GM21723 (cell line): ENCODE measurements at regions not wholly inside any gene's neighbourhood (a gene's known extent, or its start where the extent isn't known, plus 50 kb on each side); places are given as distances from the start of the nearest gene placed in this dataset.
"Not testable (repeated sequence)": the region's sequence is repeated elsewhere in the genome, so short reads cannot be mapped to it uniquely, and the experiment has no call there.

Experiments
- ATAC-seq: cut with Tn5 transposase; IDR thresholded peaks from one replicate; pipeline ENCODE4 v1.9.1; 2021; ENCODE audit warnings: mild to moderate bottlenecking, moderate library complexity; ENCODE audit not compliant: unreplicated experiment

DNA sequence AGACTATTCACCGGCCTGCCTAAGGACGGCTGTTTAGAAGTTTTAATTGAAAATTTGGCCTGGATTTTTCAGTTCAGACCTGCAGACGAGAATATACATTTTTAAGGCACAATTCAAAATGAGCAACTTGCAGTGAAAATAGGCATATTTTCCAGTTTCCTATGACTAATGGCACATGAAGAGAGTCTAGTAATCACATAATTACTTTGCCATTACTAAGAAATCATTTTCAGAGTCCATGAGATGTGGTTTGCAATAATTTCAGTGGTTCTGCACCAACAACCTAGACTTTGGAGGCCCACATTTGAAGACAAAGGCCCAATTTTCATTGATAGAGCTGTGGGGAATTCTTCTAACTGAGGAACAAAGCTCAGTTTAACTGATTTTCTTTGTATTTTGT is 205.3 kb downstream of the SOX2 start:
- no peak for ATAC-seq

DNA sequence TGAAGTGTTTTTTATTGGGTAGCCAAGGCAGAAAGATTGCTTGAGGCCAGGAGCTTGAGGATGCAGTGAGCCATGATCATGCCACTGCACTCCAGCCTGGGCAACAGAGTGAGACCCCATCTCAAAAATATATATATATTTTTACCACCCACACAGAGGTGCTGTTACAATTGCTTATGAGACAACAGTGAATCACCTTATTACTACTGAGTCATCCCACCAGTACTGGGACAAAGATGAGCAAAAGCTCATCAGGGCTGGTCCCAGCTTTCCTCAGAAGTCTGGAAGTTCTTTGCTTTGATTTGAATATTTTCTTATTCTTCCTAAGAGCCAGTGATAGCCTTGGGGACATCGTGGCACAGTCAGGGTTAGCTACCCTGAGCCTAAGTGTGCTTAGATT is 207.7 kb downstream of the SOX2 start:
- no peak for ATAC-seq

DNA sequence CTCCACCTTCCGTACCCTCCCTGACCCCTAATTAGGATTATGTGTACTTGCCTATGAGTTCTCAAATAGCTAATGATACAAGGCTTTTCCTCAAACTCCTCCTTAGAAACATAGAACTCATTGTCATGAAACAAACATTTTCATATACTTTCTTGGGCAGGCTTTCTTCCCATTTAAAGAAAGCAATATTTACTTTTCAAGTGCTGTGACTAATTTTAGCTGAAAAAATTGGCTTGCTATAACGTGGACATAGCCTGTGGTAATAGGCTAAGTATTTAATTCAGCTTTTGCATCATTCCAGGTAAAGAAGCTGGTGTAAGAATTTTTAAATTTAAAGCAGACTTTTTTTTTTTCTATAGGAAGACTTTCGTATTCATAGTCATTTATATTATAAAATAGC is 208.7 kb downstream of the SOX2 start:
- no peak for ATAC-seq

DNA sequence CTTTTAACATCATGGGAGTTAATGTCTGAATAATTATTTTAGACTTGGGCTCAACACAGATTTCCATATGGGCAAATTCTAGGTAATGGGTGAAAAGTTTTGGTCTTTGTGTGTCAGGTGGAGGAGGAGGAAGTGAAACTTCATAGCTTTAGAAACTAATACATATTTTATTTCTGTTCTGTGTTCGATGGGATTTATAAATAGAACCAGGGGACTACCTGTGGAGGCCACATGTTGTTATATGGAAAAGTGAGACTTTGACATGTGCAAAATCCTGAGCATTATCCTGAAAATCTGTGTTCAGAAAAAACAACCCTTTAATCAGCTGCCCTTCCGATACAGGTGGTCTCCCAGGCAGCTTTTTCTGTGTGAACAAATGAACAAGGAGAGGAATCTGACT is 209.5 kb downstream of the SOX2 start:
- peak; percentile 98 for ATAC-seq

DNA sequence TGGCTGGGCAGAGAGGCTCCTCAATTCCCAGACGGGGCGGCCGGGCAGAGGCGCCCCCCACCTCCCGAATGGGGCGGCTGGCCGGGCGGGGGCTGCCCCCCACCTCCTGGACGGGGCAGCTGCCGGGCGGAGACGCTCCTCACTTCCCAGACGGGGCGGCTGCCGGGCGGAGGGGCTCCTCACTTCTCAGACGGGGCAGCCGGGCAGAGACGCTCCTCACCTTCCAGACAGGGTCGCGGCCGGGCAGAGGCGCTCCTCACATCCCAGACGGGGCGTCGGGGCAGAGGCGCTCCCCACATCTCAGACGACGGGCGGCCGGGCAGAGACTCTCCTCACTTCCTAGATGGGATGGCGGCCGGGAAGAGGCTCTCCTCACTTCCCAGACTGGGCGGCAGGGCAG is 214.1 kb downstream of the SOX2 start:
- ATAC-seq, result not testable (repeated sequence)

DNA sequence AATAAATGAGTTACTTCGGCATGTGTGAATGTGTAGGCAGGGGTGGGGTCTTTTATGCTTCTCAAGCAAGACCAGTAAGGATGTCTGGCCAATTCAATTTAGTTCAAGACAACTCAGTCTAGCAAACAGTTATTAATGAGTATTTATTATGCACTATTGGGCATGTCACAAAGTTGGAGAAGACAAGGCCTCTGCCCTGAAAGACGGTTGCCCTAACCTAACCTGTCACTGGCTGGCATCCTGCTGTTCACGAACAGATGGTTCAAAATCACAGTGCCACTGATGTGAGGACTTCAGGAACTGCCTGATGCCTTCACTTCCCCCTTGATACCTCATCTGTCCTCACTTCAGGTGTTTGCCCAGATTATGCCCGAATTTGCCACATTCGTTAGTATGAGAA is 217.8 kb downstream of the SOX2 start:
- no peak for ATAC-seq

DNA sequence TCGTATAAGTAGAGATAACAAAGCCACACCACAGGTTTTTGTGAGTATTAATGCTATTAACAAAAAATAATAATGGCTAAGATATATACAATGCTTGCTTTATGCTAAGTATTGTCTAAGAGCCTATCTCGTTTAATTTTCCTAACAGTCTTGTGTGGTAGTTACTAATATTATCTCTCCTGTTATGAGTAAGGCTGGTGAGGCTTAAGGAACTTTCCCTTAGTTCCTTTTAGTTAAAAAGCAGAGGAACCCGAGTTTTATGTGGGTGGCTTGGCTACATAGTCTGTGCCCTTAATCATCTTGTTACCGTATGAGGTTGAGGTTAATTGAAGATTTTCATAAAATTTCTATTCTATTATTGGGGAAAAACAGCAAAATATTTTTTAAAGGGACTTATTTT is 218.4 kb downstream of the SOX2 start:
- ATAC-seq, result peak; percentile 34

DNA sequence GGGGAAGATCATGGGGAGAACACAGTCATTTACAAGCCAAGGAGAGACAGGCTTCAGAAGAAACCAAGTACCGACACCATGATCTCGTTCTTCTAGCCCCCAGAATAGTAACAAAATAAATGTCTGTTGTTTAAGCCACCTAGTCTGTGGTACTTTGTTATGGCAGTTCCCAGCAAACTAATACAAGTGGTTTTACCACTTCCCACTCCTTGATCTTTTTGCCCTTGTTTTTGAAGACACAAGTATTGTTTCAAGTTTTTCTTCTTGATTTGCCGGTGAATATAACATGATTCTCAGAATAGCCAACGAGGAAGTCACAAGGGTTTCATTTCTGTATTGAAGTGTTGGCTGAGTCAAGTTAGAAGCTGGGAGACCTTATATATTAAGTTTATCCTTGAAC is 220.3 kb downstream of the SOX2 start:
- peak; percentile 75 for ATAC-seq

DNA sequence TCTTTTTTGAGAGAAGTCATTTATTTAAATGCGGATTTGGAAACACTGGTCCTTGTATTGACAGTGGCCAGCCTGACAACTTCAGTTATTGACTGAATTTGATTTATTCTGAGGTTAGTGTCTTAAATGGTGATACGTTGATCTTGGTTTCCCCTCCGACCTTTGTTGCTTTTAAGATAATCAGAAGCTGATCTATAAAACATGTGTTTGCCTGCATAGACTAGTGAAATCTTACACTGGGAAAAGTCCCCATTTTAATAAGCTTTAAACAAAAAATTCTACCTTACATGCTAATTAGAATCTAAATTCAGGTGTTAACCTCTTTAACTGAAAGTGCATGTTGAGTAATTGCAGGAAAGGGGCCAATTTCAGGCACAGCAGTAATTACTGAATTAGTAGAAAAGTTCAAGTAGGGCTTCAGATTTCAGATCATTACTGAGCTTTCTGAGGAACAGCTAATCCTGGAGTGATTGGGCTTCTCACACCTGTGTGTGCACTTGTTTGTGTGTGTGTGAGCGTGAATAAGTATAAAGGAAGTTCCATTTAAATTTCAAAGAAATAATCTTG is 221.4 kb downstream of the SOX2 start:
- ATAC-seq, result peak; percentile 31

DNA sequence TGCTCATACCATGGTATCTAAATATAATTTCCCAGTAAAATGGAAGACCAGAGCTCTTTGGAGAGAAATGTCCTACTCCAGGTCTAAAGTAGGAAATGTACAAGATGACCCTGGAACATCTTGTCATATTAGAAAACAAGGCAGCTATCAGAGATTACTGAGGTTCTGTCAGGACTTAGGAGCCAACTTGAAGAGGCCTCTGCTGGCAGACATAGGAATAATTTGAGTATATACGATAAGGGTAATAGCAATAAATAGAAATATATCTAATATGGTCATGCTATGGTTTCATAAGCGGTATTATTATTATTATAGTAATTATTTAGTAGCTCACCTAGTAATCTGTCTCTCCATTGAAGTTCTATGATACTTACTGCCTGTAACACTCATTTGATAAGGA is 224.2 kb downstream of the SOX2 start:
- ATAC-seq, result no peak

DNA sequence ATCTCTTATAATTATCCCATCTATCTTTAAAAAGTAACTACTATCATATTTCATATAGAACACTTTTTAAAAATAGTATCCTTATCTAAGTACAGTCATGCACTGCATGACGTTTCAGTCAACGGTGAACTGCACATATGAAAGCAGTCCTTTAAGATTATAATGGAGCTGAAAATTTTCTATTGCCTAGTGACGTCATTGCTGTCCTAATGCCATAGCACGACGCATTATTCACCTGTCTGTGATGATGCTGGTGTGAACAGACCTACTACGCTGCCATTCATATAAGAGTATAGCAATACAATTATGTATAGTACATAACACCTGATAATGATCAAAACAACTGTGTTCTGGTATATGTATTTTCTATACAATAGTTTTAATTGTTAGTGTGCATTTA is 225.0 kb downstream of the SOX2 start:
- no peak for ATAC-seq

DNA sequence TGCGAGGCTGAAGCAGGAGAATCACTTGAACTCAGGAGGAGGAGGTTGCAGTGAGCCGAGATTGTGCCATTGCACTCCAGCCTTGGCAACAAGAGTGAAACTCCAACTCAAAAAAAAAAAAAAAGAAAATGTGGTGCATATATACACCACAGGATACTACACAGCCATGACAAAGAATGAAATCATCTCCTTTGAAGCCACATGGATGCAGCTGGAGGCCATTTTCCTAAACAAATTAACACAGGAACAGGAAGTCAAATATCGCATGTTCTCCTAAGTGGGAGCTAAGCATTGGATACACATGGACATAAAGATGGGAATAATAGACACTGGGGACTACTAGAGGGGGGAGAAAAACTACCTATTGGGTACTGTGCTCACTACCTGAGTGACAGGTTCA is 226.9 kb downstream of the SOX2 start:
- ATAC-seq, result not testable (repeated sequence)

DNA sequence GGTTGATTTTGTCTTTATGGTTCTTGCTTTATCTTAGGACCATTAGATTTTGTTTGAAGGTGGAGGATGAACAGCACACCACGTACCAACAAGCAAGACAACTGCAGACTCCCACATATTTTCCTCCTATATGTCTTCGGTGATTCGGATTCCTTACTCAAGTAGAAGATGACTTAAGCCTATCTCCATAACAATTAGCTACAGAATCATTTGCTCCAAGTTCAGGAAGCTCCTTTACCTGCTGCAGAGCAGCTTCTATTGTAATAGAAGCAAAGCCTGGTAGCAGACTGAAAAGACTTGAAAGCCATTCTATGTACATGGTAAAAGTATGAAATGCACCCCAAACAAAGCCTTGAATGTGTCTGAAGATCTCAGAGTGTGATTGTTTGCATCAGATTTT is 229.0 kb downstream of the SOX2 start:
- peak; percentile 13 for ATAC-seq

DNA sequence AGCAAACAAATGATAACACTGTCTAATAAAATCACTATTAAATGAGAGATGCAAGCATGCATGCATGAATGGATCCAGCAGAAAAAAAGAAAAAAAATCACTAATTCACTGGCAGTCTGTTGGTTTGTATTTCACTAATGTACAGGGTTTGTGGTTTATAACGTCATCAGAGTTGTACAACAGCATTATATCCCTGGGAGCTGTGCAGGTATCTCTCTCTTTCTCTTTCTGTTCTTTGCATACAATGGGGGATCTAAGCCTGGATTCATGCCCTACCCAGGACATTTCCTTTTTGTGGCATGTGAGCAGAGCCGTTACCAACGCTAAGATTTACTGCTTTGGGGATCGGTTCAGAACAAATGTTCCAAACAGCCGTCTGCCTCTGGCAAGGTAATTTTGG is 229.5 kb downstream of the SOX2 start:
- ATAC-seq, result peak; percentile 90

DNA sequence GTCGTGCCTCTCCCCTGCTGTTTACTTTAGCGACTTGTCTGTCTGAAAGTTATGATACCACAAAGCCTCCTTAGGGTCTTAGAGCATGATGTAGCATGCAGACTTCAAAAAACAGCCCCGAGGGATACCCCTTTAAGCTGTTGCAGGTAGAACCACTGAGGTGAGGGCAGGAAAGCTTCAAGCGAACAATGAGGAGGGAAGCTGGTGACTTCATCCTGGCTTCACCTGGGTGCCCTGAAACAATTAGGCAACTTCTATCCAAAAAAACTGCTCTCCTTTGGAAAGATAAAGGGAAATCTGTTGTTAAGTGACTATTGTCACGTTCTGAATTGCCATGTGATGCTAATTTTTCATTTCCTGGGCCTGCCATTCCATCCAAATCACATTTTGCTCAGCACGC is 231.6 kb downstream of the SOX2 start:
- no peak for ATAC-seq

DNA sequence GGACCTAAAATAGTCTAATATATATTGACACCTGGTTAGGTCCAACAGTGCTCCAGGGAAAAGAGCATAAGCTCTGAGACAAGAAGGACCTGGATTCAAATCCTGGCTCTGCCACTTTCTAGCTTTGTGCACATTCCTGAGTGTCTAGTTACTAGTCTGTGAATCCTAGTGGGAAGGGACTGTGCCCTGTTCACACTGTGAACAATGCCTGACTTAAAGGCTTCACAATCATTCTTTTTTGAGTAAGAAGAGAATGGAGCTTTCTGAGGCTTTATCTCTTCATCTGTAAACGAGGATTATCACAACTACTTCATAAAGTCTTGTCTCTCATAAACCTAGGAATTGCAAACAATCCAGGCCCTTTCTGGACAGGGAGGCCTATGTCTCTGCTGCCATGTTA is 235.9 kb downstream of the SOX2 start:
- ATAC-seq, result no peak

DNA sequence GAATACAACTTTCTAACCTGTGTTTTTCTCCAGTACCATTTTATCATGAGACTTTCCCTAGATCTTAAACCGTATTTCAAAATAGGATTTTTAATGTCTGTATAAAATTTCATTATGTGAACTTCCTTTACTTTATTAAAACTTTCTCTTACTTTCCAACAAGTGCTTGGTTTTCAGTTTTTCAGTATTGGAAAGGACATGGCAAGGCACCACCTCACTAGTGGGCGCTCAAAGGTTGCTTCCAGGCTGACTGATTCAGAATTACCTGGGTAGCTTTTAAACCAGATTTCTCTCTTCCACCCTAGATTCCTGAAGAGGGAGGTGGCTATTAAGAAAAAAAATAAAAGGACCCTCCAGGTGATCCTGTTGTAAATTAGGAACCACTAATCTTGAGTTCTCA is 236.6 kb downstream of the SOX2 start:
- ATAC-seq, result no peak

DNA sequence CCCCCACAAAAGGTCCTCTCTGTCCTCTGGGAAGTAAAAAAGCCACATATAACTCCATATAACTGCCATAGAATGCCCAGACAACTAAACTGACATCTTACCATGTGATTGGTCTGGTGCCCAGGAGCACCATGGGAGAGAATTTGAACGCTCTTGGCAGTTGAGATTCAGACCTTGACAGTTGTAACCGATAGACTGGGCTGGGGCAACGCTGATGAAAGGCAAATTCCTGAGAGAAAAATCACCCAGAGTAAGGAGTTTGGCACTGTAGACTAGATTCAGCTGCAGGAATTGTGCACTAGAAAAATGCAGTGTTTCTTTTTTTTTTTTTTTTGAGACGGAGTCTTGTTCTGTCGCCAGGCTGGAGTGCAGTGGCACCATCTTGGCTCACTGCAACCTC is 240.5 kb downstream of the SOX2 start:
- ATAC-seq, result no peak

DNA sequence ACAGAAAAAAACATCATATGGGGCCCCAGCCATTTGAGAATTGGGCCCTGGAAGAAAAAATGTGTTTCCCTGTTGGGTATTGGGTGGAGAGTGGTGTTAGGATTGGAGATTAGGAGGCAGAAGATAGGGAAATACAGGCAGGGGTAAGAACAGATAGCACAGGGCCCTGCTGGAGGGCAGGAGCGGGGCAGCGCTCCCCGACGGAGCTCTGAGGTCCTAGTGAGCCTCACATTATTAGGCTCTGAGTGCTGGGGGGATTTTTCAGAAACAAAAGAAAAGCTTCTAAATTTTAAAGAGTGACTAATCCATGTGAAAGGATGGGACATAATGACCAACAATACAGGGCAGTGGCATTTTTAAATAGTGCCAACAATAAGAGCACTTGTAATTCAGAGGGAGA is 241.2 kb downstream of the SOX2 start:
- ATAC-seq, result no peak

DNA sequence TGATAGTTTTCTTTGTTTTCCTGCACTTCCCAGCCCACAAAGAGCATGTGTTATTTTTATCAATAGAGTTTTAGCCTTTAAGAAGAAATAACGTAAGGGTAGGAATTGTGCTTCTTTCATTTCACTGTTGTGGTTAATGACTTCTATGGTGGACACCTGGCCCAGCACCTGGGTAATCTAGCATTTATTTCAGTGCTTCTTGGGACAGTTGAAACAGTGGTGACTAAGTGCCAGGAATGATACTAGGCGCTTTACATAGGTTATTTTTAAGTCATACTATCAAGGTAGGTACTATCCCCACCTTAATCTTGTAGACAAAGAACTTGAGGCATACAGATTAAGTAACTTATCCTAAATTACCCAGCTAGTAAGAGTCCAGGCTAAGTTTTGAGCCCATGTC is 243.8 kb downstream of the SOX2 start:
- peak; percentile 53 for ATAC-seq

DNA sequence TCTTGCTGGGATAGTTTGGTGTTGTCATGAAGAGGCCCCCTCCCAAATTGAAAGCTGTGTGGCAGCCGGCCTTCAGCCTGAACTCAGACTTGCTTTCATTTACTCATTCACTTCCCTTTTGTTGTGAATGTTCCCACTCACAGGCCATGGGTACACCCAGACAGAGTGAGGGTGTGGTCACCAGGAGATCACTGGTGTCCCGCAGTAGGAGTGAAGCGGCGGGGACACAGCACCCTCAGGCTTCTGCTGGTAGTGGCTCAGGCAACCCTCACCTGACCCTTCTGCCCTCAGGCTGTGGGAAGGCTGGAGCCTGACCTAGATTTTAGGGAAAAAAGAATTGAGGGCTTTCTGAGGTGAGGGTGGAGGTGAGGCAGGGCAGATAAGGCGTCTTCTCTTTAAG is 244.4 kb downstream of the SOX2 start:
- peak; percentile 48 for ATAC-seq

DNA sequence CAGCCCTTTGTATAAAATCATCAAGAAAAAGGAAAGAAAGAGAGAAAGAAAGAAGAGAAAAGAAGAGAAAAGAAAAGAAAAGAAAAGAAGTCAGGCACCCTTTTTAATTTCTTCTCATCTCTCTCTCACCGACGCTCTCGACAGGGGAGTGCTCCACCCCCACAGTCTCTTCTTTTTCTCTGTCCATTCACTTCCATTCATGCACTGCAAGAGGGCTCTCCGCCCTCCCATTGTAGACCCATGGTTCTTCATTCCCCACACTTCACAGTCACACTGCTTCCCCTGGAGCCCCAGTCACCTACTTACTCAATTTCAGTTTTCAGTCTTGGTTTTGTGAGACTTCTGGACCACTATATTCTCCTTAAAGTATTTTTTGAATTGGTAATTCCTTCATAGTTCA is 254.7 kb downstream of the SOX2 start:
- ATAC-seq, result no peak

DNA sequence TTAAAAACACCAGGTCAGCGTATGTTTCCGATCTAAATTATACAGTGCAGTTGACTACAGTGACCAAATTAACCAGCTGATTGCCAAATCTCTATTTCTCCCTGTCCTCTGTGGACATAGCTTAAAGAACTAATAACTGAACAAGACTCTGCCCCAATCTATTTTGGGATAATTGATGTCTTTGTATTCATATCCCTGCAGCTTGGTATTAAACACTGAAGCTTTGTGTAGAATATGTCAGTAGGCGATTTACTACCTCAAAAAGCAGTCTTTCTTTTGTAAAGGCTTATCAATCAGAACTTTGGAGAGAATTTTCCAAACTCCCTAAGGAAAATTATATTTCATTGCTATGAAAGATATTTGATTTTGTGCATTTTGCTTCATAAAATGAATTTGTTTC is 258.2 kb downstream of the SOX2 start:
- no peak for ATAC-seq

DNA sequence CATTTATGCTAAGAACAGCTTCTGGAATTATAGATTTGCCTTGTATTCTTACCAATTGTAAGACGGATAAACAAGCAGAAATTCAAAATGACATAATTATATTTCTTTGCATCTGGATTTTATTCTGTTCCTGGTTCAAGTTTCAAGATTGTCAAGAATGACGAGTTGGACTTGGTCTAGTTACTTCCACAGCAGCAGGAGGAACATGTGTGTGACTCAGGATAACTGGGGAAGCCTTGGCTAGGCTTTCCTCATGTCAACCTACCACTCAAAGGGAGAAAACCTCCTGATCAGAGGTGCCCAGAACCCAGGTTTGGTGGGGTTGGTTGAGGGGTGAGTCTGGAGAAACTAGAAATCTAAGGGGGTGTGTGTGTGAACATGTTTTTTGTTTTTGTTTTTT is 259.7 kb downstream of the SOX2 start:
- no peak for ATAC-seq
